ENCODE measurements at regions not wholly inside any gene's neighbourhood (a gene's known extent, or its start where the extent isn't known, plus 50 kb on each side); places are given as distances from the start of the nearest gene placed in this dataset.

DNA sequence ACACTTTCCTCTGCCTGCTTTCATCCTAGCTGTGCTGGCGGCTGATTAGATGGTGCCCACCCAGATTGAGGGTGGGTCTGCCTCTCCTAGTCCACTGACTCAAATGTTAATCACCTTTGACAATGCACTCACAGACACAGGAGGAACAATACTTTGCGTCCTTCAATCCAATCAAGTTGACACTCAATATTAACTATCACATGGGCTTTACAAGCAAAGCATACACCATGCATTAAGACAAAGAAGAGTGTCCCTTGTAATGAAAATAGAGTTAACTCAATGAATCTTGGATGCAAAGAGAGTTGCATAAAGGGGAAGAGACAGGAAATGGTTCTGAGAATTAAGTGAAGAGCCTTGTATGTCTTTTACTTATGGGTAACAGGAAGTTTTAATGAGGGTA lies 298.7 kb upstream of the BRINP1 start:
- no peak for TF ChIP-seq CTCF (conservative IDR thresholded peaks at IDR 0.05)
- no peak for TF ChIP-seq ZFX (IDR thresholded peaks at IDR 0.05)
